Thyroid gland (tissue), 4 donors: ENCODE measurements at regions not wholly inside any gene's neighbourhood (a gene's known extent, or its start where the extent isn't known, plus 50 kb on each side); places are given as distances from the start of the nearest gene placed in this dataset.
"Not testable (repeated sequence)": the region's sequence is repeated elsewhere in the genome, so short reads cannot be mapped to it uniquely, and the experiment has no call there.

ENCODE experiments used
- CTCF ChIP-seq, 6 experiments: fragments of 200-600 bp in 3 of 6; fragments of 450-650 bp in 3 of 6; sonication (generic) in 3 of 6; IDR thresholded peaks; one replicate each; pipeline ENCODE4 v1.5.1; 2016 to 2019; ENCODE audit warnings: antibody characterized with exemption in 6 of 6, mild to moderate bottlenecking in 2 of 6, inconsistent platforms in 1 of 6, moderate library complexity in 1 of 6
- POLR2A ChIP-seq, 2 donors: fragments of 450-650 bp; IDR thresholded peaks; one replicate each; pipeline ENCODE4 v1.6.1; 2017; ENCODE audit warnings: antibody characterized with exemption in 2 of 2, mild to moderate bottlenecking in 2 of 2, moderate library complexity in 1 of 2

- not testable (repeated sequence) for TF ChIP-seq POLR2A, CTCF (IDR thresholded peaks at IDR 0.05)
Observed at GRCh38 chr10:46792657-46793357, 118.4 kb upstream of the PTPN20 start.
